GM18867 (cell line): ENCODE measurements at regions not wholly inside any gene's neighbourhood (a gene's known extent, or its start where the extent isn't known, plus 50 kb on each side); places are given as distances from the start of the nearest gene placed in this dataset.

Source experiments
- ATAC-seq: cut with Tn5 transposase; IDR thresholded peaks from one replicate; pipeline ENCODE4 v1.9.1; 2021; ENCODE audit warnings: mild to moderate bottlenecking, moderate library complexity; ENCODE audit not compliant: unreplicated experiment

- ATAC-seq, result no peak
Observed at GRCh38 chr20:19073584-19074218, 138.7 kb upstream of the SLC24A3 start.

GRCh38 chr20:19074356-19074755 is 138.1 kb upstream of the SLC24A3 start:
- no peak for ATAC-seq

- ATAC-seq, result peak; percentile 43
Observed at GRCh38 chr20:19074828-19075516, 137.5 kb upstream of the SLC24A3 start.

- ATAC-seq, result no peak
Observed at GRCh38 chr20:19077370-19078220, 134.8 kb upstream of the SLC24A3 start.

GRCh38 chr20:19078448-19079373 is 133.7 kb upstream of the SLC24A3 start:
- no peak for ATAC-seq

- no peak for ATAC-seq
Observed at GRCh38 chr20:19079536-19080299, 132.7 kb upstream of the SLC24A3 start.

GRCh38 chr20:19081937-19082336 is 130.5 kb upstream of the SLC24A3 start:
- no peak for ATAC-seq

GRCh38 chr20:19083136-19083621 is 129.3 kb upstream of the SLC24A3 start:
- ATAC-seq, result no peak

- ATAC-seq, result no peak
Observed at GRCh38 chr20:19090332-19090731, 122.1 kb upstream of the SLC24A3 start.

GRCh38 chr20:19094959-19095541 is 117.4 kb upstream of the SLC24A3 start:
- ATAC-seq, result no peak

GRCh38 chr20:19095762-19096161 is 116.7 kb upstream of the SLC24A3 start:
- ATAC-seq, result no peak

GRCh38 chr20:19096843-19097242 is 115.6 kb upstream of the SLC24A3 start:
- no peak for ATAC-seq

GRCh38 chr20:19098117-19098516 is 114.3 kb upstream of the SLC24A3 start:
- no peak for ATAC-seq

- ATAC-seq, result no peak
Observed at GRCh38 chr20:19098806-19099578, 113.5 kb upstream of the SLC24A3 start.

- ATAC-seq, result no peak
Observed at GRCh38 chr20:19099596-19100545, 112.6 kb upstream of the SLC24A3 start.

GRCh38 chr20:19100975-19101374 is 111.5 kb upstream of the SLC24A3 start:
- no peak for ATAC-seq

GRCh38 chr20:19104186-19104585 is 108.3 kb upstream of the SLC24A3 start:
- ATAC-seq, result no peak

- no peak for ATAC-seq
Observed at GRCh38 chr20:19108155-19108554, 104.3 kb upstream of the SLC24A3 start.
